ENCODE measurements at regions not wholly inside any gene's neighbourhood (a gene's known extent, or its start where the extent isn't known, plus 50 kb on each side); places are given as distances from the start of the nearest gene placed in this dataset.

DNA sequence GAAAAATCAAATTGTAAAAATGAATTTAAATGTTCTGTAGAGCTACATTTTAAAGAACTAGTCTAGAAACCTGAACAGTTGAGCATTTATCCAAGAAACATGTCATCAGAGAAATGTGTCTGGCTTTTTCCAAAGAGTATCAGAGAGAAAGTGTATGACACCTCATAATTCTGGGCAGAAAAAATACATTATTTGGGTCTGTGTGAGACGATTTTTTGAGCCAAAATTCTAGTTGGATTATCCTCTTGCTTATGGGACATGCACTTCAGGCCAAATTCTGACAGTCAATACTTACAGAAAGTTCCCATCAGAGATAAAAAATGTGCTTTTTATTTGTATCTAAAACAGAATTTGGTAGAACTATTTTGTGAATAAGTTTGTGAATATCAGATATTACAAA lies 1242.7 kb downstream of the EPHA7 start:
- WGBS (ENCODE audit: insufficient coverage), result 67% methylated on average over 1 of the region's 1 CpG
- Histone ChIP-seq H3K36me3 (ENCODE audit: control insufficient read depth in 4 of 4, insufficient read depth in 4 of 4, low read length in 3 of 4) (no peaks in the 10 kb centered on the region), H3K4me3 (ENCODE audit: control insufficient read depth in 1 of 7, extremely low read depth in 1 of 7, insufficient read depth in 4 of 7, low read depth in 2 of 7, low read length in 6 of 7) (no peak overlapping the region), H3K4me1 (ENCODE audit: control extremely low read depth in 1 of 4, control insufficient read depth in 4 of 4, insufficient read depth in 4 of 4, low read length in 3 of 4) (no peaks in the 10 kb centered on the region), H3K9me3 (ENCODE audit: control extremely low read depth in 1 of 5, control insufficient read depth in 4 of 5, insufficient read depth in 2 of 5, low read depth in 1 of 5, low read length in 4 of 5) (no peaks in the 10 kb centered on the region), H3K27me3 (replicated peaks in 2 of 5; ENCODE audit: control insufficient read depth in 4 of 5, insufficient read depth in 5 of 5, low read length in 4 of 5) (no peaks in the 10 kb centered on the region), H3K27ac (ENCODE audit: insufficient read depth in 1 of 2, low read depth in 1 of 2, low read length in 2 of 2, poor library complexity in 1 of 2, severe bottlenecking in 2 of 2) (no peak overlapping the region)
- ChIA-PET POLR2A (no interaction called here), CTCF (no interaction called here)
- DNase-seq, result no peak

DNA sequence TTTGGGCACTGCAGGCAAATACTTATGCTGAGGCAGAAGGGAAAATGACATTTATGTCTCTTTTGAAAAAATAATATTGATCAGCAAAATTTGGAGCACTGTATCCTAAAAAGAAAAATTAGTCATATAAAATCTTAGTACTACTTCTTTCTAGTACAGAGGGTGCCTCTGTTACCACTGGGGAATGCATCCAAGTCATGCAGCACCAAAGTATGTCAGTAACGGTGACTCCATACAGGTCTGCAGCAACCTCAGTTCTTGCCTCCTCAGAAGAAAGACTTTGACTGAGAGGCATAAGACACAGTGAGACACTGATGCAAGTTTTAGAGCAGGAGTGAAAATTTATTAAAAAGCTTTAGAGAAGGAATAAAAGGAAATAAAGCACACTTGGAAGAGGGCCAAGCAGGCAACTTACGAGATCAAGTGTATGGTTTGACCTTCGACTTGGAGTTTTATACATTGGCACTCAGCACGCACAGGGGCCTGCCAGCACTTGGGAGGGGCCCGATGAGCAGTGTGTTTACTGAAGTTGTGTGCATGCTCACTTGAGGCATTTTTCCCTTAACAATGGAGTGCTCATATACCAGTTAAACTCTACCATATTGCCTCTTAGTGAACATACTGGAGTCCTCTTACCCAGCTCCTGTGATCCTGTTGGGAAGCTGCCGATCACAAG lies 1244.8 kb downstream of the EPHA7 start:
- ChIA-PET CTCF (no interaction called here), POLR2A (no interaction called here)
- whole genome bisulfite sequencing (ENCODE audit: insufficient coverage), result 97% methylated on average over 6 of the region's 6 CpGs
- Histone ChIP-seq H3K4me3 (ENCODE audit: control insufficient read depth in 1 of 7, extremely low read depth in 1 of 7, insufficient read depth in 4 of 7, low read depth in 2 of 7, low read length in 6 of 7) (no peak overlapping the region), H3K27me3 (replicated peaks in 2 of 5; ENCODE audit: control insufficient read depth in 4 of 5, insufficient read depth in 5 of 5, low read length in 4 of 5) (no peaks in the 10 kb centered on the region), H3K9me3 (ENCODE audit: control extremely low read depth in 1 of 5, control insufficient read depth in 4 of 5, insufficient read depth in 2 of 5, low read depth in 1 of 5, low read length in 4 of 5) (no peaks in the 10 kb centered on the region), H3K36me3 (ENCODE audit: control insufficient read depth in 4 of 4, insufficient read depth in 4 of 4, low read length in 3 of 4) (no peaks in the 10 kb centered on the region), H3K27ac (ENCODE audit: insufficient read depth in 1 of 2, low read depth in 1 of 2, low read length in 2 of 2, poor library complexity in 1 of 2, severe bottlenecking in 2 of 2) (no peak overlapping the region), H3K4me1 (ENCODE audit: control extremely low read depth in 1 of 4, control insufficient read depth in 4 of 4, insufficient read depth in 4 of 4, low read length in 3 of 4) (no peaks in the 10 kb centered on the region)
- no peak for DNase-seq

DNA sequence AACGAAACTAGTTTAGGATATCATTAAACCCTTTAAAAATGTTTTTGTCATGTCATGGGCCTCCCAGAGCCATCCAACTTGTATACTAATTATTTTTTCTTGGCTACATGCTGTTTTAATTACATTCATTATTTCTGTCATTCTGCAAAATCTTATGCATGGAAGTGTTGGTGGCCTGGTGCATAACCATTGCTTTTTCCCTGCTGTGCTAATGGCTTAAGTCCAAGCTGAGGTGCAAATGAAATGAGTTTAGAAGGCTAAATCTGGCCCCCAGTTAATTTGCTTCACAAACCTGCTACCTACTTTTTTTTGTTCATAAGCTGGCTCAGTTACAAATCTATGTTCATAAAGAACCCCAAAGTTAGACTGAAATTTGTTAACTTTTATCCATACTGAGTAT lies 1249.9 kb downstream of the EPHA7 start:
- WGBS (ENCODE audit: insufficient coverage), result no CpG with 5 or more reads among the region's 1 CpG
- Histone ChIP-seq H3K27ac (ENCODE audit: insufficient read depth in 1 of 2, low read depth in 1 of 2, low read length in 2 of 2, poor library complexity in 1 of 2, severe bottlenecking in 2 of 2) (no peak overlapping the region), H3K4me3 (ENCODE audit: control insufficient read depth in 1 of 7, extremely low read depth in 1 of 7, insufficient read depth in 4 of 7, low read depth in 2 of 7, low read length in 6 of 7) (no peak overlapping the region), H3K4me1 (ENCODE audit: control extremely low read depth in 1 of 4, control insufficient read depth in 4 of 4, insufficient read depth in 4 of 4, low read length in 3 of 4) (no peaks in the 10 kb centered on the region), H3K27me3 (replicated peaks in 2 of 5; ENCODE audit: control insufficient read depth in 4 of 5, insufficient read depth in 5 of 5, low read length in 4 of 5) (no peaks in the 10 kb centered on the region), H3K9me3 (ENCODE audit: control extremely low read depth in 1 of 5, control insufficient read depth in 4 of 5, insufficient read depth in 2 of 5, low read depth in 1 of 5, low read length in 4 of 5) (no peaks in the 10 kb centered on the region), H3K36me3 (ENCODE audit: control insufficient read depth in 4 of 4, insufficient read depth in 4 of 4, low read length in 3 of 4) (no peaks in the 10 kb centered on the region)
- CTCF ChIA-PET, result no interaction called here
- no peak for DNase-seq
- POLR2A ChIA-PET, result no interaction called here

DNA sequence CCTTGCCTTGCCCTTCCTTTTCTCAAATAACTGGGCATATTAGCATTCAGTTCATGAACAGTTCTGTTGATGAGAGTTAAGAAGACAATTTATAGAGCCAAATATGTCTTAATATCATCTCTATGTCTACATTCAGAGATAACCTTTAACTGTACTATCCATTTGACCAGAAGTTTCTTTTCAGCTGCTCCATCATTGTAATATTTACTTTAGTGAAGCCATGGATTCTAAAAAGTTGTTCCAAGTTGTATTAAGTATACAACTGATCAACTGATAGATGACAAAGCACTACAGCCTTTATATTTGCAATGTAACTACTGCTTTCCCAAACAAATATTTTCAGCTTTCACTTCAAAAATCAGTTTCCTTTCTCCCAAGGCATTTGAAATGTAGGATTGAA lies 1252.7 kb downstream of the EPHA7 start:
- Histone ChIP-seq H3K4me1 (ENCODE audit: control extremely low read depth in 1 of 4, control insufficient read depth in 4 of 4, insufficient read depth in 4 of 4, low read length in 3 of 4) (no peaks in the 10 kb centered on the region), H3K27me3 (replicated peaks in 2 of 5; ENCODE audit: control insufficient read depth in 4 of 5, insufficient read depth in 5 of 5, low read length in 4 of 5) (no peaks in the 10 kb centered on the region), H3K9me3 (ENCODE audit: control extremely low read depth in 1 of 5, control insufficient read depth in 4 of 5, insufficient read depth in 2 of 5, low read depth in 1 of 5, low read length in 4 of 5) (no peaks in the 10 kb centered on the region), H3K36me3 (ENCODE audit: control insufficient read depth in 4 of 4, insufficient read depth in 4 of 4, low read length in 3 of 4) (no peaks in the 10 kb centered on the region), H3K27ac (ENCODE audit: insufficient read depth in 1 of 2, low read depth in 1 of 2, low read length in 2 of 2, poor library complexity in 1 of 2, severe bottlenecking in 2 of 2) (no peak overlapping the region), H3K4me3 (ENCODE audit: control insufficient read depth in 1 of 7, extremely low read depth in 1 of 7, insufficient read depth in 4 of 7, low read depth in 2 of 7, low read length in 6 of 7) (no peak overlapping the region)
- no peak for DNase-seq
- ChIA-PET POLR2A (no interaction called here), CTCF (no interaction called here)

DNA sequence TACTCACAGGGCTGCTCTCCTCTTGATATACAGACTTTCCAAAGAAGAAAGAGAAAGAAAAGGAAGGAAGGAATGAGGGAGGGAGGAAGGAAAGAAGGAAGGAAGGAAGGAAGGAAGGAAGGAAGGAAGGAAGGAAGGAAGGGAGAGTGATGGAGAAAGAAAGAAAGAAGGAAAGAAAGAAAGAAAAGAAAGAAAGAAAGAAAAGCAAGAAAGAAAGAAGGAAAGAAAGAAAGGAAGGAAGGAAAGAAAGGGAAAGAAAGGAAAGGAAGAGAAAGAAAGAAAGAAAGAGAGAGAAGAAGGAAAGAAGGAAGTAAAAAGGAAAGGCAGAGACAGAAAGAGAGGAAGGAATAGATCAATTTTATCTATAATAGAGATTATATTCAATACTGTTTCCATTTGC lies 1257.4 kb downstream of the EPHA7 start:
- Histone ChIP-seq H3K9me3 (ENCODE audit: control extremely low read depth in 1 of 5, control insufficient read depth in 4 of 5, insufficient read depth in 2 of 5, low read depth in 1 of 5, low read length in 4 of 5) (no peaks in the 10 kb centered on the region), H3K4me1 (ENCODE audit: control extremely low read depth in 1 of 4, control insufficient read depth in 4 of 4, insufficient read depth in 4 of 4, low read length in 3 of 4) (no peaks in the 10 kb centered on the region), H3K4me3 (ENCODE audit: control insufficient read depth in 1 of 7, extremely low read depth in 1 of 7, insufficient read depth in 4 of 7, low read depth in 2 of 7, low read length in 6 of 7) (no peak overlapping the region), H3K27ac (ENCODE audit: insufficient read depth in 1 of 2, low read depth in 1 of 2, low read length in 2 of 2, poor library complexity in 1 of 2, severe bottlenecking in 2 of 2) (no peak overlapping the region), H3K36me3 (ENCODE audit: control insufficient read depth in 4 of 4, insufficient read depth in 4 of 4, low read length in 3 of 4) (no peaks in the 10 kb centered on the region), H3K27me3 (replicated peaks in 2 of 5; ENCODE audit: control insufficient read depth in 4 of 5, insufficient read depth in 5 of 5, low read length in 4 of 5) (no peaks in the 10 kb centered on the region)
- CTCF ChIA-PET, result no interaction called here
- DNase-seq, result no peak
- POLR2A ChIA-PET, result no interaction called here

DNA sequence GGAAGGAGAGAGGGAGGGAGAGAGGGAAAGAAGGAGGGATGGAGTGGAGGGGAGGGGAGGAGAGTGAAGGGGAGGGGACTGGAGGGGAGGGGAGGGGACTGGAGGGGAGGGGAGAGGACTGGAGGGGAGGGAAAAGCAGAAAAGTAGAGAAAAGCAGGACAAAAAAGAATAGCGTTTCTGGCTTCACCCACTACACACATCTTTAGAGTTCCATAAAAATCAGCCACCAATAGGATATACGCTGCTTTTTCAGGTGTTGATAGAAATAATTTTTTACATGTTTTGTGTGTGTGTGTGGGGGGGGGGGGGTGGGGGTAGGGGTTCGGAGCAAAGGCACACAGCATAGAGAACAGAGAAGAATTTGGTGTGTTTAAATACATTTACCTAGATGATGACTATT lies 1259.1 kb downstream of the EPHA7 start:
- DNase-seq, result no peak
- Histone ChIP-seq H3K27ac (ENCODE audit: insufficient read depth in 1 of 2, low read depth in 1 of 2, low read length in 2 of 2, poor library complexity in 1 of 2, severe bottlenecking in 2 of 2) (no peak overlapping the region), H3K4me1 (ENCODE audit: control extremely low read depth in 1 of 4, control insufficient read depth in 4 of 4, insufficient read depth in 4 of 4, low read length in 3 of 4) (no peaks in the 10 kb centered on the region), H3K9me3 (ENCODE audit: control extremely low read depth in 1 of 5, control insufficient read depth in 4 of 5, insufficient read depth in 2 of 5, low read depth in 1 of 5, low read length in 4 of 5) (no peaks in the 10 kb centered on the region), H3K4me3 (ENCODE audit: control insufficient read depth in 1 of 7, extremely low read depth in 1 of 7, insufficient read depth in 4 of 7, low read depth in 2 of 7, low read length in 6 of 7) (no peak overlapping the region), H3K27me3 (replicated peaks in 2 of 5; ENCODE audit: control insufficient read depth in 4 of 5, insufficient read depth in 5 of 5, low read length in 4 of 5) (no peaks in the 10 kb centered on the region), H3K36me3 (ENCODE audit: control insufficient read depth in 4 of 4, insufficient read depth in 4 of 4, low read length in 3 of 4) (no peaks in the 10 kb centered on the region)
- WGBS (ENCODE audit: insufficient coverage), result no CpG with 5 or more reads among the region's 3 CpGs
- ChIA-PET POLR2A (no interaction called here), CTCF (no interaction called here)

DNA sequence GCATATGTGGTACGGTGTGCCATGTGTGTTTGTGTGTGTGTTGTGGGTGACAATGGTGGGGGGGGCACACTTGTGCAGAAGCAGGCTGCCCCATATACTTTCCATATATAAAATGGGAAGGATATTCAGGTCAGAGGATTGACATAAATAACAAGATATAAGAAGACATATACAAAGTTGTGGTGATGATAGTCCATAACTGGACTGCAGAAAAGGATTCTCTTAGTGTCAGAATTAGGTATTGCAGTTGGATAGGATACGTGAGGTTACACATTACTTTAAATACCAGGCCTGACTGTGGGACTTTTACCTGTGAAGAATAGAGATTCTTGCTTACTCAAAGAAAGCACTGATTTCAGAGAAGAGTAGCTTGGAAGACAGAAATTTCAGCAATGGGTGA lies 1260.3 kb downstream of the EPHA7 start:
- no peaks in the 10 kb centered on the region for H3K36me3 ChIP-seq (ENCODE audit: control insufficient read depth in 4 of 4, insufficient read depth in 4 of 4, low read length in 3 of 4)
- peaks cover 0 to 1% (median 0%) of the 10 kb centered on the region in 5 experiments for H3K9me3 ChIP-seq (ENCODE audit: control extremely low read depth in 1 of 5, control insufficient read depth in 4 of 5, insufficient read depth in 2 of 5, low read depth in 1 of 5, low read length in 4 of 5)
- no peak for DNase-seq
- H3K4me3 ChIP-seq (ENCODE audit: control insufficient read depth in 1 of 7, extremely low read depth in 1 of 7, insufficient read depth in 4 of 7, low read depth in 2 of 7, low read length in 6 of 7), result no peak overlapping the region
- WGBS (ENCODE audit: insufficient coverage), result no CpG with 5 or more reads among the region's 2 CpGs
- H3K27ac ChIP-seq (ENCODE audit: insufficient read depth in 1 of 2, low read depth in 1 of 2, low read length in 2 of 2, poor library complexity in 1 of 2, severe bottlenecking in 2 of 2), result no peak overlapping the region
- no peaks in the 10 kb centered on the region for H3K27me3 ChIP-seq (replicated peaks in 2 of 5; ENCODE audit: control insufficient read depth in 4 of 5, insufficient read depth in 5 of 5, low read length in 4 of 5)
- H3K4me1 ChIP-seq (ENCODE audit: control extremely low read depth in 1 of 4, control insufficient read depth in 4 of 4, insufficient read depth in 4 of 4, low read length in 3 of 4), result no peaks in the 10 kb centered on the region
- POLR2A ChIA-PET, result no interaction called here
- CTCF ChIA-PET, result interaction anchor here (0.6 kb wide), 1 partner anchor 431 kb away, joined by 3 read pairs; no protein-coding TSS in a partner anchor

Data from common myeloid progenitor, CD34-positive (primary cell).